Peyer's patch (tissue), 4 donors: ENCODE measurements at regions not wholly inside any gene's neighbourhood (a gene's known extent, or its start where the extent isn't known, plus 50 kb on each side); places are given as distances from the start of the nearest gene placed in this dataset.

ENCODE experiments used
- CTCF ChIP-seq, 6 experiments: fragments of 450-650 bp in 4 of 6; fragments of 200-600 bp in 2 of 6; sonication (generic) in 1 of 6; IDR thresholded peaks; one replicate each; pipeline ENCODE4 v1.5.1; 2017 to 2019; ENCODE audit warnings: antibody characterized with exemption in 6 of 6, mild to moderate bottlenecking in 3 of 6, moderate library complexity in 1 of 6
- POLR2A ChIP-seq, 2 donors: fragments of 450-650 bp; IDR thresholded peaks; one replicate each; pipeline ENCODE4 v1.5.1; 2017; ENCODE audit warnings: antibody characterized with exemption in 2 of 2, mild to moderate bottlenecking in 2 of 2, moderate library complexity in 2 of 2

- TF ChIP-seq CTCF (IDR thresholded peaks at IDR 0.05) (no peak), POLR2A (IDR thresholded peaks at IDR 0.05) (no peak)
These were observed 1911.2 kb downstream of the TP53TG3F start for GRCh38 chr16:35370617-35371016.
